GM21786 (cell line): ENCODE measurements at regions not wholly inside any gene's neighbourhood (a gene's known extent, or its start where the extent isn't known, plus 50 kb on each side); places are given as distances from the start of the nearest gene placed in this dataset.

Experiments used
- ATAC-seq: cut with Tn5 transposase; IDR thresholded peaks from one replicate; pipeline ENCODE4 v1.9.1; 2021; ENCODE audit not compliant: unreplicated experiment

DNA sequence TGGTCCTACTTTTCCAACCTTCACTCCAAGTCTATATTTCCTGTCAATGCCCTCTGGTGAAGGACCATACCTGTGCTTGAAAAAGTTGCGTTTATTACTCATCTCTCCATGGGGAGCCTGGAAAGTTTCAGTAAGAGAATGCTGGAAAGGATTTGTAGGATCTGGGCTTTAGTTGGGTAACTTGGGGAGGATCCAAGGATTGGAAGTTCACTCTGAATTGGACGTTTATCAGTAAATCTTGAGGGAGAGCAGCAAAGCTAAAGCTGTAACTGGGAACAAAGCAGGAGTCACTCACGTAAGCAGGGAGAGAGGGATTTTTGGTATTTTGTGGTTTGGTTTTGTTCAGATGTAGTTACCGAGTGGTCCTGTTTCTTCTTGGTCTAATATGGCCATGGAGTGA lies 51.4 kb upstream of the NPVF start:
- no peak for ATAC-seq

DNA sequence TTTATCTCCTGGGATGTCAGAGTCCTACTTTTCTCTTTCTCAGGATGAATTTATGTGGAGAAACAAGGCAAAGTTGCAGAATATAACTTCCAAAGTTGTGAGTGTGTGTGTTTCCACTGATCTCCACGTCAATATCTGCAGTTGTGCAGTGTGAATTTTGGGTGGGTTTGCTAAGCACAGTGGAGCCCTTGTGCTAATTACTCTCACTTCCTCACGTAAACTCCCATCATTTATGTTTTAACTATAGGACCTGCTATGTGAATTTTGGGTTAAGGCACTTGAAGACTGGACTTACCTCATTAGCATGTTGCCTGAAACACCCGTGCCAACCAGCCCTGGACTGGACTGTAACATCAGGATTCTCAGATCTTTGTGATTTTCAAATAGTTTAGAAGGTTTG lies 51.9 kb upstream of the NPVF start:
- no peak for ATAC-seq

DNA sequence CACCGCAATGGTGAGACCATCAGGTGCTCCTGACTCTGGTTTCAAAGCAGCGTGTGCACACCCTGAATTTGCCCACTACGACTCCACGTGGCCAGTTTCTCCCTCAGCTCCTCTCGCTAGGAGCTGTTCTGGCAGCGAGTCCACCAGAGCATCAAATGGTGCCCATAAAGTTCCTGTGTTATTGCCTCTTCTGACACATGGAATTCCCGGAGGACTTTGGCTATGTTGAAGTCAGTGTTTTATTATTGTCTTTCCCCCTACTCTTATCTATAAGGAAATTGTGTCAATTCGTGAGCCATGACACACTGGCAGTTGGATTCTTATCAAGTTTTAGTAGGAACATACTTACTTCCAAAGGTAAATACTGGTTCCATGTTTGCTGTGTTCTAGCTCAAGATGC lies 53.9 kb upstream of the NPVF start:
- no peak for ATAC-seq

DNA sequence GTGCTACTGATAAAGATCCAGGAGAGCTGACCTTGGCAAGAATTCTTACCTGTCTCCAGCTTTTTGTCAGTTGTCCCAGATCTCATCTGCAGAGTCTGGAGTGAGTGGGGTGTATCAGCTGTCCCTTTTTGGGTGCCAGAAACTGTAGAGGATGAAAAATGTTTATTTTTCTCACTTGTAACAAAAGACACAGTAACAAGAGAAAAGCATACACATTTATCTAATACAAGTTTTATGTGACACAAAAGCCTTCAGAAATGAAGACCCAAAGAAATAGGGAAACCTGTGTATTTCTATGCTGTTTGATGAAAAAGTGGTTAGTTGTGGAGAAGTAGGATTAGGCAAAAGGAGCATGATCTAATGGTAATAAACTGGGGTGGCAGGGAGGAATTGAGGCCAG lies 58.5 kb upstream of the NPVF start:
- ATAC-seq = no peak

DNA sequence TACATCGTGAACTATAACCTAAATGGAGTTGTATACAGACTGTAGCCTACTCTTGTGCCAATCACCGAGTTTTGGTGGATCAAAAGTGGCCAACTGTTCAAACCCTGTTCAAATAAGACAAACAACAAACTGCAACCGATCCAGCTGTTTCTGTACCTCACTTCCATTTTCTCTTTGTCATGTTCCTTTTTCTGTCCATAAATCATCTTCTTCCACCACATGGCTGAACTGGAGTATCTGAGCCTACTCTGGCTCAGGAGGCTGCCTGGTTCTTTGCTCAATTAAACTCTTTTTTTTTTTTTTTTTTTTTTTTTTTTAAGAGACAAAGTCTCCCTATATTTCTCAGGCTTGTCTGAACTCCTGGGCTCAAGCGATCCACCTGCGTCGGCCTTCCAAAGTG lies 59.0 kb upstream of the NPVF start:
- ATAC-seq = no peak

DNA sequence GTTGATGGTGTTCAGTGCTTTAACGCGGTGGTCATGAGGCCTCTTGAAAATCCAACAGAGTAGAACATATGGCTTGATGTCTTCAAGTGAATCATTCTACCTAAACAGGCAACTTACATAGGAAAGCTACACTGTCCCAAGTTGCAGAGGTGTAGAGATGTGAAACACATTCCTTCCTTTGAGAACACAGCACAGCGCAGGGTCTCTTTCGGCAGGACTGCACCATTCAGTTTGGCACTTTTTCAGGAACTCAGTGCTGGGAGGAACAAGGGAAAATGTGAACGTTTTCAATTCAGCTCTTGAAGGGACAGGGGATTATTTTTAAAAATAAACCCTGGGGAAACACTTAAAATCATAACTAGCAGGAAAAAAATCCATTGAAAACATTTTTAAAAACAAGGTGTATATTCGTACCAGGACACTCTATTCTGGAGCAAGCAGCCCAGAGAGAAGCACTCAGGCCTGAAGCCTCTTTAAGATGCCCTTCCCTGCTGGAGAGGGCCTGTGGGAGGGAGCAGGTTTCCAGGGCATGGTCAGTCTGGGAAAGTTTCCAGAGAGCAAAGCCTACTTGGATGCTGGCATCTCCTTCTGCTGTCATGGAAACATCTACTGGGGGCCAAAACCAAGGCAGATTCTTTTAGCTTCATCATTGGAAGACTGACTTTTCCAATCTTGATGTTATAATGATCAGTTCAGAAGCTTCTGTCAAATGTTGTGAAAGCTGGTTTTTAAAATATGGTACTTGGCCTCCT lies 60.4 kb upstream of the NPVF start:
- ATAC-seq = no peak

DNA sequence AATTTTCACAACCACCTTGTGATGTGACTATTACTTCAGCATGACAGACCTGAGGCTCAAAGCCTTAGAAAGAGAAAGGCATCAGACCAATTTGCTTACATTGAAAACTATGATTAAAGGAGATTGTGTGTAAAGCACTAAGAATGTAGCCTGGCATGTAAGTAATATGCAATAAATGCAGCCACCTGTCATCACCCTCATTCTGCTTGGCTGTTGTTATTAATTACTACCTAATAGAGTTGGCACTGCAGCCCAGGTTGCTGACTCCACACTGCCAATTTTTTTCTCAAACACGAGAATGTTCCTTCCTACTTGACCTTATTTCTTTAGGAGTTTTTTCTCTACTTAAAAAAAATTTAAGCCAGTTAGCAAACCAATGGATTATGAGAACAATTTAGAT lies 61.2 kb upstream of the NPVF start:
- no peak for ATAC-seq

DNA sequence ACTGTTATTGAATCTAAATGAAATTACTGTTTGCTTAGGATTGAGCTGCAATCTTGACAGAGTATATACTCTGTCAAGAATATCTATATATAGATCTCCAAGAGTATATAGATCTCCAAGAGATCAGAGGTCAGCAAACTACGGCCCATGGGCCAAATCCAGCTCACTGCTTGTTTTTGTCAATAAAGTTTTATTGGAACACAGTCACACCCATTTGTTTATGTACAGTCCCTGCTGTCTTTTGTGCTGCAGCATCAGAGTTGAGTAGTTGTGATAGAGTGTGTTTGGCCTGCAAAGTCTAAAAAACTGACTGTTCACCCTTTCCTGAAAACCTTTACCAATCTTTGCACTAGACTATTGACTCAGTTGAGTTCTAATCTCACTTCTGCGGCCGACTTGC lies 66.3 kb upstream of the NPVF start:
- no peak for ATAC-seq

DNA sequence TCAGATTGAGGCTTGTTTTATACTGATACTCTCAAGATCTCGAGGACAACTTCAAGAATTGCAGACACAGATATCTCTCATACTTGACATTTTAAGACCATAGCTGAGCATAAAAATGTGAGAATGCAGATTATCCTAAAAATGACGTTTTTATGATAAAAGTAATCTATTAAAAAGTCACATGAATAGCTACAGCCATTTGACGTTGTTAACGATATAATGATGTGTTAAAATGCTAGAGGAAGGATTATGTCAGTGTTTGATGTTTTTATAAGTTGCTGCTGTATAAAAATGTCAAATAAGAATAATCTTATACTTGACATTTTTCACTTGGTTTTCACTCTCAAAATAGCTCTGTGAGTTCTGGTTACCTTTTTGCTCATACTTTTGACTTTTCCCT lies 67.1 kb upstream of the NPVF start:
- no peak for ATAC-seq

DNA sequence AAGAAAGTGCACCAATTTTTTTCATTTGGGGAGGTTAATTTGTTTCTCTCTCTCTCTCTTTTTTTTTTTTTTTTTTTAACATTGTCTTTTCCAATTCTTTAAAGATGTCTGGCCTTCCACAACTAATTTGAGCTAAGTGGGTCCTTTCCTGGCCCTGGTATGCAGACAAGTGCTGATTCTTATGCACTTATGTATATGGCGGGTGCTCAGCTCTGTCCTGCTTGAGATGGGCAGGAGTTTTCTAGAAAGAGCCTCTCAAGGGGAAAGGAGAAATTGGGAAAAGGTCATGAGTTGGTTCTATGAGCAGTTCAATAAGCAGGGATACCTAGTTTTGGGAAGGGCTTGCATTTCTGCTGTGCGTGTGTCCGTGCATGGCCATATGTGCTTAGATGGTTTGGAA lies 67.8 kb upstream of the NPVF start:
- no peak for ATAC-seq

DNA sequence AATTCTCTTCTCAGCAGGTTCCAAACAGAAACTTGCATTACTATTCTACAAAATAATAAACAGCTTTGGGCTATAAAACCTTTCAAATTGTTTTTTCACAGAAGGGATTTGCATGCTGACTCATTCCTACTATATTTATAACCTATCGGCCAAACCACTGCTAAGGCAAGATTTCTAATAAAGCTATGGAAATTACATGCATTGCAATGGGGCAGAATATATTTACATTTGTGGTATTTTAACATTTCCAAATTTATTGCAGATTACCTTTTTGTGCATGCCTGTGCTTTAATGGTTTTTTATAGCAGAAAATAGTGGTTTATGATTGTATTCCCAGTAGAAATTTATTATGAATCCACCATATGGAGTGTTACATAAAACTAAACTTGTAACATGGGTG lies 69.0 kb upstream of the NPVF start:
- ATAC-seq = no peak

DNA sequence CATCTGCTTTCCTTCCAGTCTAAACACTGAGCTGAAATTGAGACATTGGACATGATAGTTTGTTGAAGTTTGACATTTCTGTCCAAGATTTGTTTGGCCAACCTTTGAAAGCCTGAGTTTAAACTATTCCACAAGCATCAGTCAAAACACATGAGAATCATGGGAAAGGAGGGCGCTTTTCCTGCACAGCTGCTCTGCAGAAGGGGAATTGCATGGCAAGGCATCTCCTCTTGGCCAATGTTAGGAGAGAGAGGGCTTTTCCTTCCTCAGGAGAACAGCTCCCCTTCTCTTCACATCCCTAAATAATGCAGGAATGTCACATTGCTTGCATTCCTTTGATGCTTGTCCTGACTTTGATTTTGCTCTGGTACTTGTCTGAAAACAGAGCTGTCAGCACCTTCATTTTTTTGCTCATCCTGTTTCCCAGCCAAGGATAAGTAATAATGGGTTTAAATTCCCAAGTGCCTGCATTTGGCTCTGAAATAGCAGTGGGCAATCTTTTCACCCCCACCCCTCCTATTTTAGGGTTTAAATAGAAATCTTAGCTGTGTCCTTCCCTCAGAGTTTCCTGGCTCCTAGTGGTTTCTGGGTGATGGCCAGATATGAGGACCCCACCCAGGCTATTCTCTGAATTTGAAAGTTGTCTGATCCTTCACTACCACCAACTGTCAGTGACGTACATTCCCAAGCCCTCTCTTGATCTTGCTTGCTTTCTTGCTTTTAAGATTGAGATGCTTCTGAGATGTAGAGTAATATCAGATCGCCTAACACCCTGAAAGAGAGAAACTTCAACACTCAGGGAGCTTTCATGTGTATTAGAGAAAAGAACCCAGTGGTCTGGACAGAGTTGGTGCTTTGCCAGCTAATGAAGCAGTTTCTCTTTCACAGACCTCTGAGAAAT lies 75.2 kb upstream of the NPVF start:
- no peak for ATAC-seq

DNA sequence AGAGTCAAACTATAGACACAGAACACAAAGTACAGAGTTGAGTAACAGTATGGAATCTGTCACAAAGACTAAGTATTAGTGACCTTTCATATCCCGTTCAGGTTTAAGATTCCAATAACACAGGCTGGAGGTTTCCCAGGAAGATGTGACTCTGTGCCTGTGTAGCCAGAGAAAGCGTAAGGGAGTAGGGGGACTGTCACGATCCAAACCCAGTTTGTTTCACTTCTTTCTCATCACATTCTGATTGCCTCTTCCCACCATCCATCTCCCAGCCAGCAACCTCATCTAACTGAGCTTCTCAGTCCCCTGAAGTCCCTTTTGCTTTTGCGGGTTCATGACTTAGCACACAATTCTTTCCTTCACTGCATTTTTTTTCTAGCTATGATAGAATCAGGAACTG lies 76.4 kb upstream of the NPVF start:
- no peak for ATAC-seq

DNA sequence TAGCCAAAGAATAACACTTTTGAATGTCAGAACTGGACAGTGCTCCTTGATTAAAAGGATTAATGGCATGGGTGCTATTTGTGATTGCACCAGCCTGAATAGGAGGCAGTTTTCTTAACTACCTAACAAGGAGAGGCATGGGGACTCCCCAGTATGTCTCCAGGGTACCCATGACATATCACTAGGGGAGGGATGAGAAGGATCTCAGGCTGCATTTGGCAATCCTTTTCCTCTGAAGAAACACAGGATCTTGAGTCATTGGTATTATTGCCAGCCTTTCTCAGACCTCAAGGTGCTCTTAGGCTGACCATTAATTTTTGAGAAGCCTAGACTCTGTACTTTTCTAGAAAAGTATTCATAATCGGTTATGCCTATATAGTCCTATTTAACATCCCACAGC lies 77.5 kb upstream of the NPVF start:
- ATAC-seq = no peak

DNA sequence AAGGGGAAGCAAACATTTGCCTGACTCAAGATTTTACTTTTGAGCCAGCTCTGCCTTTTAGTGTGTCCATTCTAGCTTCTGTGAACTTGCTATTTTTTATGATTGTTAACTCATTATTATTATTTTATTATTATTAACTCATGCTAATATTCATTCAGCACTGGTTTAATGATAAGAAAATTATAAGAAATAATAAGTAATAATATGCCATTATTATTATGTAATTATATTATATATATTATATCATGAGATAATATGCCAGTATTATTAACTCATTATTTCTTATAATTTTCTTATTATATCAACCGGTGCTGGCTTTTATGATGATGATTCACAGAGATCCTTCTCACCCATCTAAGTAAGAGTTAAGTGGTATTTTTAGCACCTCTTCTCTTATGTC lies 79.3 kb upstream of the NPVF start:
- no peak for ATAC-seq

DNA sequence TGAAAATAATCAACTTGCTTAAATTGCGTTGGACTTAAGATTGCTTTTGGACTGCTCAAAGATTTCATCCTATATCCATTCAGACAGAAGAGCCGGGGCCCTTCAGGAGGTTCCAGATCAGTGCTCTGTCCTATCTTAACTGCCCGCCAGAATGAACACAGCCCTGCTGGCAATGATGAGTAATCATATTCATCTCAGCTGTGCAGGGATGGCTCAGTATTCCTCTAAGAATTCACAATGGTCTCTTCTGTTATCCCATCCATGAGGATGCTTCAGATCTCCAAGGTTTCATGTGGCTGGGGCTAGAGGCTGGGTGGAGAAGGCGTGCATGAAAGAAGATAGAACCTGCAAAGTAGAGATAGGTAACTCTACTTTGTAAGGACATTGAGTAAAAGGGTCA lies 80.0 kb upstream of the NPVF start:
- no peak for ATAC-seq

DNA sequence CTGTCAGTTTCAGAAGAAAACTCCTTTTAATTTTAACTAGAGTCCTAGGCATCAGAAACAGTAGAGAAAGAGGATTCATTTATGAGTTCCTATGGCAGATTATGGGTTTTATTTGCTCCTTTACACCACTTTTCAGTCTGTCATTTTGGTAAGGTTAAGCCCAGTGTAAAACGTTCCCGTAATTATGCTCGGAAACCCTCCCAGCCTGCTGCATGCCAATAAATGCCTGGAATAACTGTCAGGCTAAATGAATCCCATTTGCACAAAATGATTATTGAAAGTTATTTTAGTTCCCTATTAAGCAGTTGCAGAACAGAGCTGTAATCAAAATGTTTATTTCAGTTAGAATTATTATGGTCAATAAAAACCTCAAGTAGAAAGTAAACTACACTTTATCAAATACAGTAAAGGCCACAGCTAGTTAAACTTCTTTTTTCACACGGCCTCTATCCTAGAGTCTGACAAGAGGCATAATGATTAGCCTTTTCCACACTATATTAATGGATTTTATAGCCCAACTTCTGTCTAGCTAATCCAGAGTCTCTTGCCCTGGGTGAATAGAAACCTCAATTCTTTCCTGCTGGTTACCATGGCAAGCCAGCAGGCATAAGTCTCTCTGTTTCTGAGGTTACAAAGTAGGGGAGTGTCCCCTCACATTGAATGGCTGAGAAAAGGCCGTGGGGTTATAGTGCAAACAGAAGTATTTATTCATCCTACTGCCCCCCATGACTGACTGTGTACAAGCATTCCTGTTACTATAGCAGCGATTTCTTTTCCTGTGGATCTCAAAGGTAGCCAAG lies 80.8 kb upstream of the NPVF start:
- ATAC-seq = no peak

DNA sequence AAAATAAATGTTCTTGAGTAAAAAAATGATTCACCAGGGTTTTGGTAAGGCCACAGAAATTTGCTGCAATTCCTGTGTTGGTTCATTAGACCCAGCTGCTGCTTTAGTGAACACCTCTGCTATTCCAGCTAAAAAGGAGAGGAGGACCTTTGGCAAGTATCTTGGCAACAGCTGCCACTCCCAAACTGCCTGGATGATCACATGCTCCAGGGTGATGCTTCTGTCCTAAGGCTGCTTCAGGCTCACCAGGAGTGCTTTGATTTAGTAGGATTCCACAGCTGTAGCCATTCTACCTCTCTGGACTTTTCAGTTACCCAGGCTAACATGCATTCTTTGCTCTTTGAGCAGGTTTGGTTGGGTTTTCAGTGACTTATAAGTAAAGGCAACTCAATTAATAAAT lies 82.6 kb upstream of the NPVF start:
- ATAC-seq = no peak

DNA sequence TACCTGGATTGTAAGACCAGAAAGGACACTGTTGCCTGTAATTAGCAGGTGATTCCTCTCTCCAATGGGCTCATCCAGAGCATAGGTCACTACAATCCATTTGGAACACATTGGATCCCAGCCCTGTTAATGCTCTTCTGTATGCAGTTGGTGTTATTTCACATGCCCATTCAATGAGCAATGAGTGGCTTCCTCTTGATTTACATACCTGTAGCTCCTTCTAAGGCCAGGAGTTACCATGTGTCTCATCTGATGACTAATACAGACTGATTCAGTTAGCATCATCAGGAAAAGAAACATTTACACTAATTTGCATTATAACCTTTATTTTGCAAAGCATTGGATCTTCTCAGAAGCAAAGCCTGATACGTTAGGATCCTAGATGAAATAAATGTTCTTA lies 83.1 kb upstream of the NPVF start:
- no peak for ATAC-seq

DNA sequence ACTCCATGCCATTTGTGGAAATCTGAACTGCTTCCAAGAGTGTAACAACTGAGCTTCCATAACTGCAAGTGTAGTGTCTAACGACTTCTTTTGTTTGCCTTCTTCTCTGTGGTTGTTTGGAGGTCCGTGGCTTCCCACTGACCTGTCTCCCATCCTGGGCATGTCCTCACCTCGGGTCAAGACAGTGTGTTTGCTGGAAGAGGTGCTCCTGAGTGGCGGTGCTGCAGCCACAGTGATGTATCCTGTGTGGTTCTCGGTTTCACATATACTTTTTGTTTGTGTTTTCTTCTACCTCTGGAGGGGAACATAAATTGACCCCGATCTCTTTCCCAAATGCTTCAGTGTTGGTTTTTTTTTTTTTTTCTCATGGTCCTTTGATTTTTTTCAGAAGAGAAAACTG lies 84.7 kb upstream of the NPVF start:
- ATAC-seq = no peak

DNA sequence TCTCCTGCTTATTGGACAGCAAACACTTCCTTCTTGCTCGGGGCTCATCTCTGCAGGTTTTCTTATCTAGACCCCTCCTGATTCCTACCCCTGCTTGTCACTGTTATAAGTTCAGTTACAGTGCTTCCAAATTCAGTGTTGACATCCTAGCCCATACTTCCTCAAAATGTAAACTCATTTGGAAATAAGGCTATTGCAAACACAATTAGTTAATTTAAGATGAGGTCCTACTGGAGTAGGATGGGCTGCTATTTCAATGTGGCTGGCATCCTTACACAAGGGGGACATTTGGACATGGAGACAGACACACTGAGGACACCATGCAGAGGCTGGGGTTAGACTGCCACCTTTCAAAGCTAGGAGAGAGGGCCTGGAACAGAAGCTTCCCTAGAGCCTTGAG lies 85.2 kb upstream of the NPVF start:
- no peak for ATAC-seq
